ENCODE measurements at regions not wholly inside any gene's neighbourhood (a gene's known extent, or its start where the extent isn't known, plus 50 kb on each side); places are given as distances from the start of the nearest gene placed in this dataset.
"Not testable (repeated sequence)": the region's sequence is repeated elsewhere in the genome, so short reads cannot be mapped to it uniquely, and the experiment has no call there.

DNA sequence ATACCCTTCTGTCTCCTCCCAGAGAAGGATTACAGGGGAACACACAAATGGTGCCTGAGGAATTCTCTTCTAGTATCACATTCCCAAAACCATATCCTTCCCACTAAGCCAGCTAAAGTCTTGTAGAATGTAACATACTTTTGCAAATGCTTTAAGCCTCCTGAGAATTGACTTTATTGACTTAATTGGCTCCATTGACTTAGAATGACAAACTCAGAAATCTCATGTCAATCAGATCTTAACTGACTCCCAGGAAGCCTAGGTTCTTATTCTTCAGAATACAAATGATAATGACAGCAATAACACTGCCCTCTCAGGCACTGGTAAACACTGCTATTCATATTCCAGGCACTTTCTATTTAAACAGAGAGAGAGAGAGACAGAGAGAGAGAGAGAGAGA is 356.9 kb upstream of the PRKCQ start:
- no peak for DNase-seq (ENCODE audit: extremely low spot score)
- Histone ChIP-seq H3K4me1 (ENCODE audit: insufficient read depth) (no peaks in the 10 kb centered on the region), H3K27ac (ENCODE audit: low read depth) (no peak overlapping the region), H3K36me3 (ENCODE audit: insufficient read depth) (no peaks in the 10 kb centered on the region), H3K4me3 (ENCODE audit: low read depth, low read length) (no peak overlapping the region)

DNA sequence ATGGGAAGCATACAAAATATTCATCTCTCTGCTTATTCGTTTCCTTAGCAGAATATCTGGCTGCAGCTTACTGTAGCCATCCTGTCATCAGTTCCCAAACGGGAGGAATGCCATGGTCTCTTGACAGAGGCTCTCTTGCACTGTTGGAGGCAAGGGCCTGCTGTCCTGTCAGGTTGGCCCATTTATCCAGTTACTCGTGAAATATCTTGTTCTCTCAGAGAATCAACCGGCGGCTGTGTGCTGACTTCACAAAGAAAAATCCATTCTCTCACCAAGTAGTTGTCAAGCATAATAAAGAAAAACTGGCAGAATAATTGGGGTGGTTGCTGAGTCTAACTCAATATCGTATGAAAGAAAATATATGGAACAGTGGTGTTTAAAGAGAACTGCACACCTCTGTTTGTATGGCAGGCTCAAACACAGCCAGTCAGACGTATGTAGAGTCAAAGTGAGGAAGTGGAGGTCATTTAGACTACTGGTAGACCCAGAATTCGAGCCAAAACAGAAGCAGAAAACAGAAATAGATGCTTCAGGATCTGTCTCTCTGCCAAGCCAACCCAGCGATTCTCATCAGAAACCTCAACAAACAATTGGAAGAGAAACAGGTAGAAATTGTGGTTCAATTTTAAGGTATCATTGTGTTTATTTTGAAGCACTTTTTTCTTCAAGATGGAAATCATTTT is 349.2 kb upstream of the PRKCQ start:
- Histone ChIP-seq H3K4me3 (ENCODE audit: low read depth, low read length) (no peak overlapping the region), H3K27ac (ENCODE audit: low read depth) (no peak overlapping the region), H3K36me3 (ENCODE audit: insufficient read depth) (no peaks in the 10 kb centered on the region), H3K4me1 (ENCODE audit: insufficient read depth) (no peaks in the 10 kb centered on the region)
- WGBS: 56% methylated on average over 9 of the region's 9 CpGs
- no peak for DNase-seq (ENCODE audit: extremely low spot score)

DNA sequence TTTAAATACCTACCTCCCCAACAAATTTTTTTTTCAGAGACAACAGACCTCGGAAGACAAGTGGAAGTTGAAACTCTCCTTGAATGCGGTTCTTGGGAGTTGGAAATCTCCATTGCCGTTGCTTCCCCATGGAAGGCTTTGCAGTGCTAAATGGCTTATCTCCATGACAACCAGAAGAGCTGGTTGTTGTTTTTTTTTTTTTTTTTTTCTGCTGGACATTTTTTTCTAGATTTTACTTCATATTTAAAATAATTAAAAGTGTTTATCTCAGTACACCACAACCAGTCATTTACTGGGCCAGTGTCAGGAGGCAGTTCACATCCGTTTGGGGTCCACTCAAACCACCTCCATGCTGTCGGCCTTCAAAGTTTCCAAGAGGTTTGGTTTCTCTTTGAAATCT is 348.5 kb upstream of the PRKCQ start:
- no peak overlapping the region for H3K4me3 ChIP-seq (ENCODE audit: low read depth, low read length)
- 81% methylated on average over 5 of the region's 5 CpGs for WGBS
- no peak for DNase-seq (ENCODE audit: extremely low spot score)
- no peaks in the 10 kb centered on the region for H3K4me1 ChIP-seq (ENCODE audit: insufficient read depth)
- no peak overlapping the region for H3K27ac ChIP-seq (ENCODE audit: low read depth)
- no peaks in the 10 kb centered on the region for H3K36me3 ChIP-seq (ENCODE audit: insufficient read depth)

DNA sequence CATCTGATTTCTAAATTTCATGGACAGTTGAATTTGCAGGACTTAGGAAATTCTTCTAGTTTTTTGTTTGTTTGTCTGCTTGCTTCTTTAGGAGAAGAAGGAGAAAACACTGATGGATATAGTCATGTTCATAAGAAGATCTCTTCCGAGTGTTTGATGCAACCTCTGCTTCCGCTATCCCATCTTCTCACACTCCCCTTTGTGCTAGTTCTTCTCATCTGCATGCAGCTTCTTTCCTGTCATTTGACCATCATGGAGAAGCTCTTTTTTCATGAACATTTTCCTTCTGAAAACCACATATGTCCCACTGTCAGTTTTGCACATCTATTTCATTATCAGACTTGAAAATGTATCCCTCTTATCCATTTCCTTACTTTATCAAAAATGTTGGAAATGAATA is 346.9 kb upstream of the PRKCQ start:
- no peak for DNase-seq (ENCODE audit: extremely low spot score)
- H3K27ac ChIP-seq (ENCODE audit: low read depth): no peak overlapping the region
- no peaks in the 10 kb centered on the region for H3K4me1 ChIP-seq (ENCODE audit: insufficient read depth)
- no peak overlapping the region for H3K4me3 ChIP-seq (ENCODE audit: low read depth, low read length)
- no peaks in the 10 kb centered on the region for H3K36me3 ChIP-seq (ENCODE audit: insufficient read depth)
- WGBS: 88% methylated on average over 2 of the region's 2 CpGs

DNA sequence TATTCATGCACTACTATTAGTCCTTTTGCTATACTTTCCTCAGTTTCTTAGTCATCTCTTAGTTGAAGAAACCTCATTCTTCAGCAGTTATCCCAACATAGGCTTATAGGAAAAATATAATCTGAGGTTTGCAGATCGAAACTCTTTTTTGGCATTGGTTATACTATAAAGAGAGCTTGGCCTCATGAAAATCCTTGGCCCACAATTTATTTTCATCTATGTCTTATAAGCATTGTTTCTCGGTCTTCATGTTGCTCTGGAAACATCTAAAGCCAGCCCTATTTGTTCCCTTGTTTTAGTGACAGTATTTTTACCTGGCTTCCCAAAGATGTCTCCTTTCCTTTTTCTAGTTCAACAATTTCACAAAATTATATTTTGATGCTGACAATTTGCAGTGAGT is 345.1 kb upstream of the PRKCQ start:
- DNase-seq (ENCODE audit: extremely low spot score): no peak
- WGBS: 66% methylated on average over 2 of the region's 2 CpGs
- Histone ChIP-seq H3K27ac (ENCODE audit: low read depth) (no peak overlapping the region), H3K4me1 (ENCODE audit: insufficient read depth) (no peaks in the 10 kb centered on the region), H3K36me3 (ENCODE audit: insufficient read depth) (no peaks in the 10 kb centered on the region), H3K4me3 (ENCODE audit: low read depth, low read length) (no peak overlapping the region)

DNA sequence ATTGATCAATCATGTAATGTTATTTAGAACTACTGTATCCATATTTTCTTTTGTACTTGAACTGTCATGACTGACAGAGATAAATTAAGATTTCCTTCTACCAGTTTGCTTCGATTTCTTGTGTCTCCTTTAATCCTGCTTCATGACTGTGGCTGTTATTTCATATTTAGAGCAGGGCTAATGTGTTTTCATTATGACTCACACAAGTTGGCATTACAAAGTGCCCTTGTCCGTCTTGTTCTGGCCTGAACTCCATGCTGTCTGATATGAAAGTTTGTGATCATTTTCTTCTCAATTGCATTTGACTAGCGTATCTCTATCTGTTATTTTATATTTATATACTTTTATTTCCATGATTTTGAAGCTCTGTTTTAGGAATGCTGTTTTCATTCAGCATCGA is 344.1 kb upstream of the PRKCQ start:
- no peak overlapping the region for H3K4me3 ChIP-seq (ENCODE audit: low read depth, low read length)
- no peak for DNase-seq (ENCODE audit: extremely low spot score)
- 37% methylated on average over 4 of the region's 4 CpGs for WGBS
- no peaks in the 10 kb centered on the region for H3K36me3 ChIP-seq (ENCODE audit: insufficient read depth)
- H3K4me1 ChIP-seq (ENCODE audit: insufficient read depth): no peaks in the 10 kb centered on the region
- no peak overlapping the region for H3K27ac ChIP-seq (ENCODE audit: low read depth)

DNA sequence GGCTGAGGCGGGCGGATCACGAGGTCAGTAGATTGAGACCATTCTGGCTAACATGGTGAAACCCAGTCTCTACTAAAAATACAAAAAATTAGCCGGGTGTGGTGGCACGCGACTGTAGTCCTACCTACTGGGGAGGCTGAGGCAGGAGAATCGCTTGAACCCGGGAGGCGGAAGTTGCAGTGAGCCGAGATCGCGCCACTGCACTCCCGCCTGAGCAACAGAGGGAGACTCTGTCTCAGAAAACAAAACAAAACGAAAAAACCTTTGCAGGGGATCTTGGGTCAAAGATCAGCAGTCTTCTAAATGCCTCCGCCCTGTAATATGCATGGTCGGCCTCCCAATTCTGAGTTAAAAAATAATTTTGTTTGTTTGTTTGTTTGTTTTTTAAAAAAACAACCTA is 340.9 kb upstream of the PRKCQ start:
- not testable (repeated sequence) for H3K27ac ChIP-seq (ENCODE audit: low read depth); H3K4me1 ChIP-seq (ENCODE audit: insufficient read depth); H3K36me3 ChIP-seq (ENCODE audit: insufficient read depth); DNase-seq (ENCODE audit: extremely low spot score); H3K4me3 ChIP-seq (ENCODE audit: low read depth, low read length)
- WGBS: 96% methylated on average over 16 of the region's 16 CpGs

DNA sequence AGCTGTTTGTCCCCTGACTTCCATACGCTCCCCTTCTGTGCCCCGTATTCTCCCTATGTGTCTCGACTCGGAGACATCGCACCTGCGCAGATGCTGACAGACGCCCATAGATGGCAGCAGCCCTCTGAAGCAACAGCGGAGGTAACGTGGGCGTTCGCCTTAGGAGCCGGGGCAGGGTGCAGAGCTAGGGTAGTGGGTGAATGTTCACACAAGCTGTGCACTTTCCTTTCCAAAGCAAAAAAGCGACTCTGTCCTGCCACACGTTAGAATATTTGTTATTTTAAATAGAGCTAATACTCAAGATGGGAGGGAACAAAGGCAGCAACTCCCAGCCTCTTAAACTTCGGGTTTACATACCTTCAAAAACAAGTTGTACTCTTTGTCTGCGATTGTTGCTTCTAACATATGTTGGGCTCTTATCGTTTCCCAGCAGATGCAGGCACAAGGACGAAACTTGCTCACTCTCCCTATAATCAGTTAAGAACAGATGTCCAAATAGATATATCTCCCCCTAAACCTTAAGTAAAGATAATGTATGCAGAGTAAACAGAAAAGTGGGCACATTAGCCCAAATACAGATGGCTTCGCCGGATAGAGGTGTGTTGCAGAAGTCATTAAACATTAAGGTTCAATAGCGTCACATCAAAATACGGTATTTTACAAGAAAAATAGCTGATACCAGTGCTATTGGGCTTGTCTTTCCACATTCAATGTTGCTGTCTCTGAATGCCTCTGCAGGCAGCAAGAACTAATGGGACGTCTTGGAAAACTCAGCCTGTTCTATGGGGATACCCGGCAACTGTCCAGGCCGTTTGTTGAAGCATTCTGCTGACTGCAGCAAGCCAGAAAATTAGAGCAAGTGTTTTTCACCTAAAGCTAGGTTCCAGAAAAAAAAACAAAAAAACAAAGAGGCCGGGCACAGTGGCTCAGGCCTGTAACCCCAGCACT is 340.3 kb upstream of the PRKCQ start:
- Histone ChIP-seq H3K27ac (ENCODE audit: low read depth) (no peak overlapping the region), H3K4me3 (ENCODE audit: low read depth, low read length) (no peak overlapping the region), H3K36me3 (ENCODE audit: insufficient read depth) (no peaks in the 10 kb centered on the region), H3K4me1 (ENCODE audit: insufficient read depth) (no peaks in the 10 kb centered on the region)
- 16% methylated on average over 26 of the region's 26 CpGs for WGBS
- DNase-seq (ENCODE audit: extremely low spot score): peak; percentile 54

DNA sequence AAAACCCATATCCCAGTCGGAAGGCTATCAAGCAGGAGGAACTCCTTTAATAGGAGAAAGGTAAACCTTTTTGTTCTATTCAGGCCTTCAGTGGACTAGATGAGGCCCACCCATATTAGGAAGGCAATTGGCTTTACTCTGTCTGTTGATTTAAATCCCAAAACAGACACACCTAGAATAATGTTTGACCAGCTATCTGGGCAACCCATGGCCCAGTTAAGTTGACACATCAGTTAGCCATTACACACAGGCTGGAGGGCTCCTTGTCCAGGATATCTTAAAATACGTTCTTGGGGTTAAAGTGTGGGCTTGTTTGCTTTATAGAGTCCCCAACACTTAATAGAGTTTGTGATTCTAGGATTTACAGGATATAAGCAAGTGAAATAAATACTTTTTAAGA is 339.0 kb upstream of the PRKCQ start:
- DNase-seq (ENCODE audit: extremely low spot score): no peak
- 89% methylated on average over 2 of the region's 2 CpGs for WGBS
- no peak overlapping the region for H3K4me3 ChIP-seq (ENCODE audit: low read depth, low read length)
- no peak overlapping the region for H3K27ac ChIP-seq (ENCODE audit: low read depth)
- H3K36me3 ChIP-seq (ENCODE audit: insufficient read depth): no peaks in the 10 kb centered on the region
- no peaks in the 10 kb centered on the region for H3K4me1 ChIP-seq (ENCODE audit: insufficient read depth)

DNA sequence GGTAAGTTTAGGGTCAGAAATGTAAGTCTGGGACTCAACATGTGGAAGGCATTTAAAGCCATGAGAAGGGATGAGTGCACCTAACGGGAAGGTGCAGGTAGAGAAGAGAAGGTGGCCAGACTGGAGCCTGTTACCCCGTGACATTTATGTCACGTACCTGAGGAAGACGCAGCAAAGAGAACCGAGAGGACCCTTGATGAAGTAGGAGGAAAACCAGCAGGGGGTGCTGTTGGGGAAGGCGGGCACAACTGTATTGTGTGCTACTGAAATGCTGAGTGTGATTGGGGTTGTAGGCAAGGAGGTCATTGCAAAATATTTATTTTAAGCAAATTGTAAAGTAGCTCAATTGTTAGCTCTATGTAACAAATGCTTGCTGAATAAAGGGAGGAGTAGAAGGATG is 338.2 kb upstream of the PRKCQ start:
- Histone ChIP-seq H3K36me3 (ENCODE audit: insufficient read depth) (no peaks in the 10 kb centered on the region), H3K4me1 (ENCODE audit: insufficient read depth) (no peaks in the 10 kb centered on the region), H3K27ac (ENCODE audit: low read depth) (no peak overlapping the region), H3K4me3 (ENCODE audit: low read depth, low read length) (no peak overlapping the region)
- 93% methylated on average over 6 of the region's 6 CpGs for WGBS
- DNase-seq (ENCODE audit: extremely low spot score): no peak

DNA sequence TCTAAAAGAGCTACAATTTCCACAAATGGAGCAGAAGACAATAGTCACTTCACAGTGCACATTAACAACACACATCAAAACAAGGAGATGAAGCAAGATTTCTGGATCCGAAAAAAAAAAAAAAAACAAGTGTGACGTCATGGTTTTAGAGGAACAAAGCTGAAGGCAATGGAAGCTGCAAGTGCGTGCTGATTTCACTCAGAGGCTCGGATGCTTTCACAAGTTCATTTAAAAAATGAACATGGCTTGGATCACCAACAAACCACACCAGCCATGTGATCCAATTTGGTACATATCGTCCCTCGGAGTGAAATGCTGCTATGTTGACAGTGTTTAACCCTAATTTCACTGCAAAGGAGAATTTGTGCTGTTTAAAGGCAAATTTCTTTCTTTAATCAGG is 337.0 kb upstream of the PRKCQ start:
- no peaks in the 10 kb centered on the region for H3K4me1 ChIP-seq (ENCODE audit: insufficient read depth)
- no peak for DNase-seq (ENCODE audit: extremely low spot score)
- WGBS: 70% methylated on average over 6 of the region's 6 CpGs
- no peak overlapping the region for H3K4me3 ChIP-seq (ENCODE audit: low read depth, low read length)
- no peak overlapping the region for H3K27ac ChIP-seq (ENCODE audit: low read depth)
- no peaks in the 10 kb centered on the region for H3K36me3 ChIP-seq (ENCODE audit: insufficient read depth)

DNA sequence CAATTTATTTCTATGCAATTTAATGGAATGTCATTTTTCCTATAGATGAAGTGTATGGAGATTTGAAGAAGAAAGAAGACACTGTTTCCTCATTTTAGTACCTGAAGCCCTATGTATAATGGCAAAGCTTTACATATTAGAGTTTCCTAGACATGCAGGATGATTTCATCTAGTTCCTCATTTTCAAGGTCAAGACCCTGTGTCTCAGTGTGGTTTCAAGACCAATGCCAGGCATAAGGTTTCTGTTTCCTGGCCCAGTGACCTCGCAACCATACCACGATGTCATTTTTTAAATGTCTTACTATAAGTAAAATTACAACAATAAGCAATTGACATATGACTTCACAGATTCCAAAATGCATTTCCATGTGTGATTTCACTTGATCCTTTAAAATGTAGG is 336.5 kb upstream of the PRKCQ start:
- Histone ChIP-seq H3K36me3 (ENCODE audit: insufficient read depth) (no peaks in the 10 kb centered on the region), H3K4me1 (ENCODE audit: insufficient read depth) (no peaks in the 10 kb centered on the region), H3K4me3 (ENCODE audit: low read depth, low read length) (no peak overlapping the region), H3K27ac (ENCODE audit: low read depth) (no peak overlapping the region)
- DNase-seq (ENCODE audit: extremely low spot score): no peak
- WGBS: 82% methylated on average over 2 of the region's 2 CpGs

DNA sequence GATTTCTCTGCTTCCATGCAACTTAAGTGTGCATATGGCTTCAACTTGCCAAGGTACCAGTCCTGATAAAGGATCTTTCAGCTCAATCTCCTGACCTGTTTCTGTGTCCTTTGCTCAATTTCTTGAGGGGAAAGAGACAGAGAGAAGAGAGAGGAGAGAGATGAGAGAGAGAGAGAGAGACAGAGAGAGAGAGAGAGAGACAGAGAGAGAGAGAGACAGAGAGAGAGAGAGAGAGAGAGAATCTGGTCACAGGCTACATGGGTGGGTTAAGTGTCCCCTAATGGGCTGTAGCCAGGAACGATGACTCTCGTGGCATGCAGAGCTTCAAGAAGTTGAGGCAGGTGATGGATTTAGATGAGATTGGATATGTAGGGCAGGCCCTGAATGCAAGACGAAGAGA is 335.2 kb upstream of the PRKCQ start:
- no peak for DNase-seq (ENCODE audit: extremely low spot score)
- H3K4me1 ChIP-seq (ENCODE audit: insufficient read depth): peaks cover 1% of the 10 kb centered on the region
- no peak overlapping the region for H3K4me3 ChIP-seq (ENCODE audit: low read depth, low read length)
- no peak overlapping the region for H3K27ac ChIP-seq (ENCODE audit: low read depth)
- H3K36me3 ChIP-seq (ENCODE audit: insufficient read depth): no peaks in the 10 kb centered on the region
- WGBS: 98% methylated on average over 3 of the region's 3 CpGs

DNA sequence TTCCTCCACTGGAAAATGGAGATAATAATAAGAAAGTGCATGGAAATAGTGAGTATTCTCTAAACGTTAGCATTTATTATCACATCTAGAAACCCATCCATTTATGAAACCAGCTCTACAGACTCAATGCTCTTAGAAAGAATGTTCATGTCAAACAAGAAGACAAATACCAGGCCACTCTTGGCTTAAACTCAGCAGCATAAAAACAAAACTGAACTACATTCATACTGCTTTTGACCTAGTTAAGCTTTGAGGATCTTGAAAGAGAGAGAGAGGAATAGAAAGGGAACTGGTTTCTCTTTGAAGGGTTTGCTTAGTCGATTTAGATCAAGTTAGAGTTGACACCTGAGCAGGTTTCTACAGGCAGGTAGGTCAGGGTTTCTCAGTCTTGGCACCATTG is 332.9 kb upstream of the PRKCQ start:
- Histone ChIP-seq H3K4me3 (ENCODE audit: low read depth, low read length) (no peak overlapping the region), H3K36me3 (ENCODE audit: insufficient read depth) (no peaks in the 10 kb centered on the region), H3K4me1 (ENCODE audit: insufficient read depth) (peaks cover 1% of the 10 kb centered on the region), H3K27ac (ENCODE audit: low read depth) (peak overlapping the region; percentile 81)
- DNase-seq (ENCODE audit: extremely low spot score): peak; percentile 39
- WGBS: 14% methylated on average over 2 of the region's 2 CpGs

Data from urinary bladder (tissue), 3 donors.